ENCODE measurements at regions not wholly inside any gene's neighbourhood (a gene's known extent, or its start where the extent isn't known, plus 50 kb on each side); places are given as distances from the start of the nearest gene placed in this dataset.

- TF ChIP-seq CTCF (IDR thresholded peaks at IDR 0.05) (no peak), POLR2A (IDR thresholded peaks at IDR 0.05) (no peak)
Measured at GRCh38 chr1:208565756-208566440, 321.7 kb upstream of the PLXNA2 start.

Data from lower leg skin (tissue), 3 donors.